ENCODE measurements at regions not wholly inside any gene's neighbourhood (a gene's known extent, or its start where the extent isn't known, plus 50 kb on each side); places are given as distances from the start of the nearest gene placed in this dataset.
"Not testable (repeated sequence)": the region's sequence is repeated elsewhere in the genome, so short reads cannot be mapped to it uniquely, and the experiment has no call there.

DNA sequence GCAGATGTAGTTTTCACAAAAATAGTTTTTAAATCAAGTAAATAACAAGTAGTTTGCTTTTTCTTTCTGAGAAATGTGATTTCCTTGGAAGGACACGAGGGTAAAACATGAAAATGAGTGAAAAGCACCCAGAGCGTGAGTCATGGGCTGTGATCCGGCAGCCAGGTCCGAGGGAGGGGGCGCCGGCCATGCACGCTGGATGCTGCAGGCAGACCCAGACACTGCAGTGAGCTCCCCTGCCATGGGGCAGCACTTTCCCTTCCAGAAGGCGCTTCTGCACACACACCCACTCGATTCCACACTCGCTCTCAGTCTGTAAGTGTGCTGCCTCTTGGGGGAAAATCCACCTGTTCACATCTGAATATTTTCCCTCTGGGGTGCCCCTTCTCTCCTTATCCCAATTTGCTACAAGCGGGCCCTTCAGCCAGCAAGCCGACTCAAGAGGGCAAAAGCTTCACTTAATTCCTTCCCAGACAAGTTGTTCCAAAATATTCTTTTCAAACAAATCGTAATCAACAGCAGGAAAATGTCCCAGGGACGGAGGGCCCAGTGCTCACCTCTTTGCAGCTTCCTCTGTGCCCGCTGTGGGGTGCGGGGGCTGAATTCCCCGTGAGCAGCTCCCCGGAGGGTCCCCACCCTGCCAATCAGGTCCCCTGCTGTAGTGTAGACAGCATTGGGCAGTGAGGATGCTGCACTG lies 87.0 kb upstream of the ID2 start:
- DNase-seq: no peak

DNA sequence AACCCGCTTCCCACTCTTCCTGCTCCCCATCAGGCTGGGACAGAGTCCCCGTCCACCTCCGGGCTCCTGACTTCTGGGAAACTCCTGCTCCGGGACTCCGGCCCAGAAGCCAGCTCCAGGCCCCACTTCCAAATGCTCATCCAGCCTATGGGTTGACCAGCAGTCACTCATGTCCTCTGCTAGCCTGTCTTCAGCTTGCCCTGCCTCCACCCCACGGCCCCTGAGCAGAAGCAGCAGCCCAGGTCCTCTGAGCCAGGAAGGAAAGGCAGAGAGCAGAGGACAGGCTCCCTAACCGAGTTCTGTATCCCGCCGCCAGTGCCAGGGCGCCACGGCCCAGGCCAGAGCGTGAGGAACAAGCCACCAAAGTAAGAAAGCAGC lies 86.4 kb upstream of the ID2 start:
- no peak for DNase-seq

GRCh38 chr2:8595811-8596600 lies 85.8 kb upstream of the ID2 start:
- DNase-seq: no peak

- no peak for DNase-seq
These were observed 84.8 kb upstream of the ID2 start for GRCh38 chr2:8597094-8597493.

GRCh38 chr2:8597559-8598225 lies 84.2 kb upstream of the ID2 start:
- peak; percentile 78 for DNase-seq

DNA sequence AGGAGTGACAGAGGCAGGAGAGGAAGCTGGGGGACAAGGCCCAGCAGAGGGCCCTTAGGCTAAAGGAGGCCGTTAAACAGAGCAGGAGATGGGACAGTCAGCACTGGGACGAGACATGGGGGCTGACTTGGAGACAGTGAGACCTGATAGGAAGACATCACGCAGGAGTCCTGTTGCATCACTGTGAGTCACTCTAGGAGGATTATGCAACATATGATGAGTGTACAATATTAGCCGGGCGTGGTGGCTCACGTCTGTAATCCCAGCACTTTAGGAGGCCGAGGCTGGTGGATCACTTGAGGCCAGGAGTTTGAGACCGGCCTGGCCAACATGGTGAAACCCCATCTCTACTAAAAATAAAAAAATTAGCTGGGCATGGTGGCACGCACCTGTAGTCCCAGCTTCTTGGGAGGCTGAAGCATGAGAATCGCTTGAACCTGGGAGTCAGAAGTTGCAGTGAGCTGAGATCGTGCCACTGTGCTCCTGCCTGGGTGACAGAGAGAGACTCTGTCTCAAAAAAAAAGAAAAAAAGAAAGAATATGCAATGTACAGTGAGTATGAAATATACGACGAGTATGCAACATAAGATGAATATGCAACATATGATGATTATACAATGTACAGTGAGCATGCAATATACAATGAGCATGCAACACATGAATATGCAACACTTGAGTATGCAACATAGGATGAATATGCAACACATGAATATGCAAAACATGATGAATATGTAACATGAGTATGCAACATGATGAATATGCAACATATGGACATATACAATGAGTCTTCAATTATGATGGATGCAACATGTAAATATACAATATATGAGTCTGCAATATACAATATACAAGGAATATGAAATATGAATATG lies 83.3 kb upstream of the ID2 start:
- DNase-seq: peak; percentile 50

- no peak for DNase-seq
These were observed 82.2 kb upstream of the ID2 start for GRCh38 chr2:8599421-8600242.

GRCh38 chr2:8600456-8600855 lies 81.4 kb upstream of the ID2 start:
- no peak for DNase-seq

DNA sequence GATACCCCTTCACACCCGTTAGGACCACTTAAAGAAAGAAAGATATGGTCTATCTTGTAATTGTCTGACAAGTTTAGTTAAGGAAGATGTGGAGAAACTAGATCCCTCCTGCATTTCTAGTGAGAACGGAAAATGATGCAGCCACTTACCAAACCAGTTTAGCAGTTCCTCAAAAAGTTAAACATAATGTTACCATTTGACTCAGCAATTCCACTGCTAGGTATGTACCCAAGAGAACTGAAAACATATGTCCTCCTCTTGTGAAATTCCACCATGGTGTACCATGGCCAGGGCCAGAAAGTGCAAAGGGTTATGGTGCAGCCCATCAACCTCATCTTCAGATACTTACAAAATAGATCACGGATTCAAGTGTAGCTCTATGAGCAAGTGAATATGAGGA lies 79.0 kb upstream of the ID2 start:
- no peak for DNase-seq

DNA sequence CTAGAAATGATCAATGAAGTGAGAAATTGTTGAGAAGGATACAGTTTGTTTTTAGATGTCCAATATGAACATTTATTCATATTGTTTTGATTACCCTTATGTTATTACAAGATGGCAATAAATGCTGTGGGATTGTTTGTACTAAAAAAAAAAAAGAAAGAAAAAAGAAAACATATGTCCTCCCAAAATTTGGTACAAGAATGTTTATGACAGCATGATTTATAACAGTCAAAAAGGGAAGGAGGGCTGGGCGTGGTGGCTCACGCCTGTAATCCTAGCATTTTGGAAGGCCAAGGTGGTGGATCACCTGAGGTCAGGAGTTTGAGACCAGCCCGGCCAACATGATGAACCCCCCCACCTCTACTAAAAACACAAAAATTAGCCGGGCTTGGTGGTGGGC lies 78.5 kb upstream of the ID2 start:
- DNase-seq: not testable (repeated sequence)

- no peak for DNase-seq
These were observed 77.6 kb upstream of the ID2 start for GRCh38 chr2:8604262-8604661.

GRCh38 chr2:8605351-8606065 lies 76.3 kb upstream of the ID2 start:
- DNase-seq: no peak

- DNase-seq: no peak
These were observed 75.6 kb upstream of the ID2 start for GRCh38 chr2:8606226-8606625.

DNA sequence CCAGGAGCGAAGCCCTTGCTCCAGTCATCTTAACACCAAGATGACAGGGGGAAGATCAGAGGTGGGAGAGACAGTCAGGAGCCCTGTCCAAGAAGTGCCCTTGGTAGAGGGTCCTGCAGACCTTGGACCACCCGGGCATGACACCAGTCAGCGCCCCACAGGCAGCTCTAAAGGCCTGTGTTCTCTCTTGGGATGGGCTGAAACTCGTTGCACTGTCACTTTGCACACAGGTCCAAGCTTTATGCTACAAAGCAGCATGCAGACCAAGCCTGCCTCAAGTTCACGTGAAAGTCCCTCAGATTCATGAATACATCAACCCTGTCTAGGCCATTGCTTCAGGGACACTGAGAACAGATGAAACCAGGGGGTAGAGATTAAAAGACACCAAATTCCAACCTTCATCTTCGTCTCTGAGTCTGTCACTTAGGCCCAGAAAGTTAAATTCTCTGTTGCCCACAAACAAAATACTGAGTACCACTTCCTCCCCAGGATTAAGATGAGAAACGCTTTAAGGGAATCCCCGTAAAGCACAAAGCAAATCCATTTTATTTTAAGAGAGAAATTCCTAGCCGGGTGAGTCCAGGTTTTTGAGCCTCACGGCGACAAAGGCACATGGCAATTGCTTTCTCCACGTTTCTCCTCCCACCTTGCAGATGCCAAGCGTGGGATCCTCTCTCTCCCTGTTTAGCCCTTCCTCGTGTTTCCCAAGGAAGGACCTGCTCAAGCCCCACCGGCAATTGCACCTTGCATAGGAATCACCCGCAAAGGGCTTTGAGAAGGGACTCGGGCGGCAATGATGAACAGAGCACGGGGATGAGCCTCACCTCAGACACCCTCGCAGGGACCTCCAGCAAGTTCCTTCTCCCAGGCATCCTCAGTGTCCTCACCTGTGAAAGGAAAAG lies 75.0 kb upstream of the ID2 start:
- DNase-seq: no peak

GRCh38 chr2:8607606-8608005 lies 74.2 kb upstream of the ID2 start:
- DNase-seq: no peak

GRCh38 chr2:8608411-8608954 lies 73.4 kb upstream of the ID2 start:
- no peak for DNase-seq

GRCh38 chr2:8609357-8609811 lies 72.5 kb upstream of the ID2 start:
- DNase-seq: no peak

DNA sequence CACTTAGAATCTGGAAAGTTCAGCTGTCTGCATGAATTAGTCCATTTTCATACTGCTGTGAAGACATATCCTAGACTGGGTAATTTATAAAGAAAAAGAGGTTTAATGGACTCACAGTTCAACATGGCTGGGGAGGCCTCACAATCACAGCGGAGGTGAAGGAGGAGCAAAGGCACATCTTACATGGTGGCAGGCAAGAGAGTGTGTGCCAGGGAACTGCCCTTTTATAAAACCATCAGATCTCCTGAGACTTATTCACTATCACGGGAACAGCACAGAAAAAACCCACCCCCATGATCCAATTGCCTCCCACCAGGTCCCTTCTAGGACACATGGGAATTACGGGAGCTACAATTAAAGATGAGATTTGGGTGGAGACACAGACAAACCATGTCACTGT lies 71.1 kb upstream of the ID2 start:
- not testable (repeated sequence) for DNase-seq

DNA sequence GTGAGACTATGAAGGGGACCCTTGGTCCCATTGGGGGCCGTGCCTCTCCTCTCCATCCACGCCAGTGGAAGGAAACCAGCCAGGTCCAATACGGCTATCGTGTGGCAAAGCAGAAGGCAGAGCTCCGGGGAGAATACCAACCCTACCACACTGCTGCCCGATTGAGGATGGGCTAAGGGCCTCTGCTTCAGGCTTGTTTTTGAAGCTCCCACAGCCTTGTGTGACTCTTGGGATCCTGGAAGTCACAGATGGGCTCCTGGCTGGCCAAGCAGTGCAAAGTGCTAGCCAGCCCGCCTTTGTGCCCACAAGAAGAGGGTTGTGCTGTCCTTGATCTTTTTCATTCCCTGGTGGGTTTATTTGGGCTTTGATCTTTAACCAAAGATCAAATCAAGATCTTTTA lies 70.6 kb upstream of the ID2 start:
- DNase-seq: no peak

- DNase-seq: no peak
These were observed 70.2 kb upstream of the ID2 start for GRCh38 chr2:8611700-8612099.

Measured in NCI-H82 (cell line).